ENCODE measurements at regions not wholly inside any gene's neighbourhood (a gene's known extent, or its start where the extent isn't known, plus 50 kb on each side); places are given as distances from the start of the nearest gene placed in this dataset.
"Not testable (repeated sequence)": the region's sequence is repeated elsewhere in the genome, so short reads cannot be mapped to it uniquely, and the experiment has no call there.

DNA sequence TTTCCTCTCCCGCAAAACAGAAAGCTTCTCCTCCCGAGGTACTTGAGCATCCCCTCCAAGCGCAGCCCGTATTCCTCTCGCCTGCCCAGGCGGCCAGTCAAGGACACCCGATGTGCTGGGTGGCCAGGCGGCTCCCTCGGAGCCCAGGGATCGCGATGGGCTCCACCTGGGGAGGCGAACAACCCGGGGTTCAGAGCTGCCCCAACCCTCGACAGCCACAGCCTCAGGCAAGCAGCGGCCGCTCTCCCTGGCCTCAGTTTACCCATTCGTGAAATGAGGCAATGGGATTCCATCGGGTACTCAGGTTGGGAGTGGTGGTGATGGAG is 147.4 kb downstream of the CYP26A1 start:
- DNase-seq (ENCODE audit: low read depth) = no peak

DNA sequence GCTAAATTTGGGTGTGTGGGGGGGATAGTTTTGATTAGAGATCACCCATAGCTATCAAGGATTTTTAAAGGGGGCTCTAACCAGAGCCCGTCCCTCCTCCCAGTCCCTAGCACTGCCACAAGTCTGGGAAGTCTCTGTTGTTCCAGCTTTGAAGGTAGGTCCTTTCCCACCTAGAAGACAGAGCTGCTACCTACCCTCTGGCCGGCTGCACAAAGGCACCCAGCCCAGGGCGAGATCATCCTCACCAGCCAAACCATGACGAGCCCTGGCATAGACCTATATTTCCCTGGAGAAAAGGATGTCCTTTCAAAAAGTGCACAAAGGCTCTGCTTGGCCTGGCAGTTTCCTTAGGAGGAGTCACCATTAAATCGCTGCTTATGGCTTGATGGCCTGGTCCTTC is 147.8 kb downstream of the CYP26A1 start:
- DNase-seq (ENCODE audit: low read depth) = no peak

DNA sequence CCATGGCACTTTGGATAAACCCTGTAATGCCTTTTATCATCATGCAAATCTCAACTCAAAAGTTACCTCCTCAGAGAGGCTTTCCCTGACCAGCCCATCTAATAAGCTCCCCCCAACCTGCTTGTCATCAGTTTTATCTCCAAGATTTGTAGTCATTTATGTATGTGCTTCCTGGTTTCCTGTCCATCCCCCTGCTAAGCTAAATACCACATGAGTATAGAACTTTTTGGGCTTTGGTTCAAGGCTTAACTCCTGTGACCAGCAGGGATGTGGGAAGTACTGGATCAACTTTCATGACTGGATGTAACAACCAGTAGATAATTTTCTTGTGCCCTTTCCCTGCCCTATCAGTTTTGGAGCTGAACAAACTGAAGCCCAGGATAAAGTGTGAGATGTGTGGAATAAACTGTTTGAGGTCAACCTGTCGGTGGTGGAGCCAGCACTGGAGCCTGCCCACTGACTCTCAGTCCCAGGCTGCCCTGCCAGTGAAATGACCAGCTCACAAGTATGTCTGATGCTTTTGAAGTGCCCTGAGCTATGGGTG is 148.6 kb downstream of the CYP26A1 start:
- no peak for DNase-seq (ENCODE audit: low read depth)

DNA sequence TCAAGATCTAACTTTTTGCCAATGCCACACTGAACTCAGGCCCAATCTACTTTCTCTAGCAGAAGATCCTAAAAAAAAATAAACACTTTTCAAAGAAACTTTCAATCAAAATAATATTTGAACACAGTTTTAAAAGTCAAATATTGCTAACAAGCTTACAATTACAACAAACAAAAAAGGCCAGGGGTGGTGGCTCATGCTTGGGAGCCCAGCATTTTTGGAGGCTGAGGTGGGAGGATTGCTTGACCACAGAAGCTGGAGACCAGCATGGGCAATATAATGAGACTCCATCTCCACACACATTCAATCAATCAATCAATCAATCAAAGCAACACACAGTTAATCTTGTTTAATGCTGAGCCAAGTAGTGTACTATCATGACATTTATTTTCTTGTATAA is 149.2 kb downstream of the CYP26A1 start:
- DNase-seq (ENCODE audit: low read depth) = no peak

DNA sequence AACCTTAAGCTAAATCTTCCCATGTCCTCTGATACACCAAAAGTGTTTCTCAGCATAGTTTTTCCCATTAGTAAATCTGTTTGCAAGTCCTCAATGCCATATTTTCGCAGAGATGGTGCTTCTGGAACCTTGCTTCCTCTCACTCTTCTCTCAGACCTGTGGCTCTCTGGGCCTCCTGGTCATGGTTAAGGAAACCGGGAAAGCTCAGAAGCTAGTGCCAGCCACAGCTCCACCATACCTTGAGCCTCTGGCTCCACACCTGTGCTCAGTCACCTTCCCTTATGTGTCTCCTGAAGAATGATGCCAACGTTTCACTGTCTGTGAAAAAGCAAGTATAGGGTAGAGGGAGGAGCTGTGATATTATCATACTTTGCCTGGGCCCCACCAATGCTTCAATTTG is 149.6 kb downstream of the CYP26A1 start:
- DNase-seq (ENCODE audit: low read depth) = no peak

DNA sequence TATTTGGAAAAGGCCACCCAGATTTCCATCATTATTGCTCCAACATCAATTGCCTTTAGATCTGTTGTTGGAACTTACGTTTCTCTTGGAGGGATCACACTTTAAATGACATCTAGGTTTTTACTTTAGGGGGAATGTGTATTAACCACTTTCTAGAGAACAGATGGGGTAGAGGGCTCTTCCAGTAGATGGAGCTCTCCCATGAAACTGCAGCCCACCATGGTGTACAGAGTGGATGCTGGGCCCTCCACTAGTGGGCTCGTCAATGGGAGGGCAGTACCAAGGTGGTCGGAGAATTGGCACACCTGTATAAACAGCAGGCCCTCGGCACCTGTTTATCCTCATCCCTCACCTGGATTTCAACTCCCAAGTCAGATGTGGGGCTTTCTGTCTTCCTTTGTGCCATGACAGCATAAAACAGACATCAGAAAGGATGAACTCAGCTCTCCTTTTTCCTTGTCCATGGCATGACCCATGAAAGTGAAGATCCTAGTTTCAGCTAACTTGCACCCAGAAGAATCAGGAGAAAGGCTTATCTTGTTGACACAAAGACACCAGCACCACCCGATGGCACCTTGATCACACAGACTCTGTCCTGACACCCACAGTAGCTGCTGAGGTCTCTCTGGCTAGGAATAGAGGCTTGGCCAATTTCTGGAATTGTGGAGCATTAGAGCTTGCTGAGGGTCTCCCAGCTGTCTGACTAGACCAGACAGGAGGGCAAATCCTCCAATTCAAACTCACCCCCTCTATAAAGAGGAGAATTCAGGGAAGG is 150.5 kb downstream of the CYP26A1 start:
- no peak for DNase-seq (ENCODE audit: low read depth)

DNA sequence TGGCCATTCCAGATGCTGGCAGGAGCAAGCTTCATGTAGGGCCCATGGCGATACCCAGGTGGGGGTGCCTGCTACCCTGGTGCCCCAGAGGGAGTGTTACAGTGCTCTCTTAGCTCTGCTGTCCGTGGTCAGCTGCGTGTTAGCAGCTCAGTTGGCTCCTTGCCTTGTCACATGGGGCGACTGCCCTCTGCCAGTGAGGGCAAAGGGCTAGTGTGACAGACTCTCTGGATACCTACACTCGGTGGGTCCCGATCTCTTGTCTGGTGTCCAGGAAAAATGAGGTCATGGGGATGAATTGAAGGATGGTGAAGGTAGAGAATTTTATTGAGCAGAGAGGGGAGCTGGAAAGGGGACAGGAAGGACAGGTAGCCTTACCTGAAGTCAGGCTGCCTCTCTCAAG is 152.2 kb downstream of the CYP26A1 start:
- no peak for DNase-seq (ENCODE audit: low read depth)

DNA sequence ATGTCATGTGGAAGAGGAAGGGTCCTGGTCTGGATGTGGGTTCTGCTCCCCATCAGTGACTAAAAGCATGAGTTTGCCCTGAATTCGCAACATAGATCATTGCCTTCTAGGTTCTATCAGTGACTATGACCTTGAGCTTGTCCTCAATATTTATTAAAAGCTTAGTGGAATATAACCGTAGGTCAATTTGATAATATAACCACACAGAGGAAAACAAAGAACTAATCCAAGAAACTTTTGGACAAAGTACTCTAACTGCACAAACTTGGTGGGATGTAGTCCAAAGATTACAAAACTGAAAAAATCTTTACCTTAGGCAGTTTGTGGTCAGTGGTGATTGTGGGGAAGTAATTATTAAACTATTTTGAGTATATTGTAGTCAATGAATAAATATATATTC is 152.9 kb downstream of the CYP26A1 start:
- DNase-seq (ENCODE audit: low read depth) = no peak

DNA sequence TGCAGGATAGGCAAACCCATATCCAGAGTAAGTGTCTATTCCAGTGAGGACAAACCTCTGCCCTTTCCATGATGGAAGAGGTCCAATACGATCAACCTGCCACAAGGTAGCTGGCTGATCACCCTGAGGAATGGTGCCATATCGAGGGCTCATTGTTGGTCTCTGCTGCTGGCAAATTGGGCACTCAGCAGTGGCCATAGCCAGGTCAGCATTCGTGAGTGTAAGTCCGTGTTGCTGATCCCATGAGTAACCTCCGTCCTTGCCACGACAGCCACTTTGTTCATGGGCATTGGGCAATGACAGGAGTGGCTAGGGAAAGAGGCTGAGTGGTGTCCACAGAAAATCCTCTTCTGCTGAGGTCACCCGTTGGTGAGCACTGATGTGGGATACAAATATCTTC is 156.9 kb downstream of the CYP26A1 start:
- DNase-seq (ENCODE audit: low read depth) = not testable (repeated sequence)

DNA sequence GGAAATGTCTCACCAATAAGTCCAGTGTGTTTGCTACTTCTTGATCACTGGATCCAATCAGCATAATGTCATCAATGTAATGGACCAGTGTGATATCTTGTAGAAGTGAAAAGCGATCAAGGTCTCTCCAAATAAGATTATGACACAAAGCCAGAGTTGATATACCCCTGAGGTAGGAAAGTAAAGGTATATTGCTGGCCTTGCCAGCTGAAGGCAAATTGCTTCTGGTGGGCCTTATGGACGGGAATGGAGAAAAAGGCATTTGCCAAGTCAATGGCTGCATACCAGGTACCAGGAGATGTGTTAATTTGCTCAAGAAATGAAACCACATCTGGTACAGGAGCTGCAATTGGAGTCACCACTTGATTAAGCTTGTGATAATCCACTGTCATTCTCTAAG is 158.5 kb downstream of the CYP26A1 start:
- not testable (repeated sequence) for DNase-seq (ENCODE audit: low read depth)

DNA sequence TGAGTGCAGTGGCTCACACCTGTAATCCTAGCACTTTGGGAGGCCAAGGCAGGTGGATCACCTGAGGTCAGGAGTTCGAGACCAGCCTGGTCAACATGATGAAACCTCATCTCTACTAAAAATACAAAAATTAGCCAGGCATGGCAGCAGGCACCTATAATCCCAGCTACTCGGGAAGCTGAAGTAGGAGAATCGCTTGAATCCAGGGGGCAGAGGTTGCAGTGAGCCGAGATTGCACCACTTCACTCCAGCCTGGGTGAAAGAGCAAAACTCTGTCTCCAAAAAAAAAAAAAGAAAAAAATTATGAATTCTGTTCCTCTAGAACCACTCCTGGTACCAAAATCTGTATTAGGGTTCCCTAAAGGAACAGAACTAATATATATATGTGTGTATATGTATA is 161.2 kb downstream of the CYP26A1 start:
- not testable (repeated sequence) for DNase-seq (ENCODE audit: low read depth)

DNA sequence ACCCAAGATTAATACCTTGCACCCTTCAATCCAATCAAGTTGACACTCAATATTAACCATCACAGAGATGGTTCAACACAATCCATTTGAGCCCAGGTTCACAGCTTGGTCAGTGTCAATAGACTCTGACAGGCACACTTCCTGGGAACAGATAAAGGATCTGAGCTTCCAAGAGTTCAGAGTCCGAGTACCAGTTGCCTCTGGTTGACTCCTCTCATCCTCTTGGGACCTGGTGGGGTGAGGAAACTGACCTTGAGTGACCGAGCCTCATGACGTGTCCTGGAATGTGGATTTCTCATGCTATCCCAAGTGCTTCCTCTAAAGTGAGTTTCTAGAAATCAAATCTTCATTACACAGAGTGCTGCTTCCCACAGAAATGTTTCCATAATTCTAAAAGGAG is 162.0 kb downstream of the CYP26A1 start:
- no peak for DNase-seq (ENCODE audit: low read depth)

DNA sequence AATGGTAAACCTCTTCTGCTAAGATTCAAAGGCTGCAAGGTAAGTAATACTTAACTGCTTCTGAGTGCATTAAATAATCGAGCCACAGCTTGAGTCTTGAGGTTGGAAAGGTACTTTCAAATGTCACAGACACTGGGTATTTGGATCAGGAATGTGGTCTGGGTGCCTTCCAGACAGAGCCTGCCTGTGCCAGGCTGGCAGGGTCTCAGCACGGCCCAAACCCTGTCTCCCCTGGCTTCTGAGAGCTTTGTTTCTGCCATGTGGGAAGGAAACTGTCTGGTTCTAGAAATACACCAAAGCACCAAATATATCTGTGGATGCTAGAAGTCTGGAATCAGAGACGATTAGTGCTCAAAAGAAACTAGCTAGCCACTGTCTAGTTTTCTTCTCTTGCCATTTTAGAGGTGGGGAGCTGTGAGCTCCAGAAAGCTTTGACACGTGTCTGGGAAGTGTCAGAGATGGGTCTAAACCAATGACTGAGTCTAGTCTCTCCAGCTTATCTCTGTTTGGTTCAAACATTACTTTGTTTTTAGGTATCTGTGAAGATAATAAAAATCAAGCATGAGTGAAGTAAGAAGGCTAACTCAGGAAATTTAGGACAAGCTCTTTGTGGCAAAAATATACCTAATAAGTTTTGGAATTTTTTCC is 162.8 kb downstream of the CYP26A1 start:
- DNase-seq (ENCODE audit: low read depth) = no peak

DNA sequence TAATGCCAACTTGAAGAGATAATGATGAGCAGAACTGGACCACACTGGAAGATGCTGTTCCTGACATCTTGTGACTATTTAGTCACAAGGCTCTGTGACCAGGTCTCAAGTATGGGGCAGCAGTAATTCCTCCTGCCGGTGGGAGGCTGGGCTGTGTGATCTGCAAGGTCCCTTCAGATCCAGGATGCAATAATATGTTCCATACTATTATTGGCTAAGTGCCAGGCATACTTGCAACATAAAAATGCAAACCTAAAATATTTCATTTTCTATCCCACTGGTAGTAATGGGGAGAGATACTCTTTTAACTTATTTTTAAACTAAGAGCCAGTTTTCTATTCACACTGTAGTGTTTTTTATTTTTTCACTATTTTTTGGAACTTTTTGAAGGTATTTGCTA is 171.5 kb downstream of the CYP26A1 start:
- no peak for DNase-seq (ENCODE audit: low read depth)

DNA sequence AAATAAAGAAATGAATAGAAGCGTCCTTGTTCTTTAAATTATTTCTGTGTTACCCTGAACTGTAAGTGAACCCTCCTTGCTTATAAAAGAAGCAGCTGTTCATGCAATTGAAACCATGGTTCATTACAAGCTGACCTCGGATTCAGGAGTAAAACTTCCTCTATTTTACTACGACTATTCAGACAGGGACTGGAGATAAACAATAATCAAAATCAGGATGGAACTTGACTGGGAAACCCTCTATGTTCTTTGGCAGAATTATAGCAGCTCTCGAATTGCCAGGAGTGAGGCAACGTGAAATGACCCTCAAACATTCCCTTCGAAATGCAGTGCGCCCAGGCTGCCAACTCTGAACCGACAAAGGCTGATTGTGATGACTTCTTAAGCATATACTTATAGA is 172.1 kb downstream of the CYP26A1 start:
- no peak for DNase-seq (ENCODE audit: low read depth)

DNA sequence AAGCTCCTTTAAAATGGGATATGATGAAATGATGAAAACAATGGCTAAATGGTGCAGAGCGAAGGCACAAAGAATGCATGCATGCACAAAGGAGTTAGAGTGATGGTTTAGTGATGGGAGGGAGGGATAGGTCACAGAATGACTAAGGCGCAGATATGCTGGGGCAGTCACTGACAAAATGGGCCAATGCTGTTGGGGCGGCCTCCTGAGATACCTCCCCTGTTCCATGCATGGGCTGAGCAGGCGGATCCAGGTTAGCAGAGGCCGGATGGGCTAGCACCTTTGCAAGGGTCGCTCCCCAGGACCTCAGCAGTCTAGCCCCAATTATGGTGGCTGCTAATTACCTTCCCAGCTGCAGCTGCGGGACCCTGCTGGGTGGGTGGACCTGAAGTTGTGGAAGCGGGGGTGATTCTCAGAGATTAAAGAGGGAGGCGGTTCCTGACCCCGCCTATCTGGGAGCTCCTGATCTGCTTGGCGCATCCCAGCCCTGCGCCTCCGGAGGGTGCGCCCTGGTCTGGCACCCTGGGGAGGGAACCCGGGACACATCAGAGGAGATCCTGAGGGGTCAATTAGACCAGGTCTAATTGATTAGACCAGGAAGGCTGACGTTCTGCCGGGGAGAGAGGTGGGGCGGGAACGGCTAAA is 175.0 kb downstream of the CYP26A1 start:
- DNase-seq (ENCODE audit: low read depth) = no peak

DNA sequence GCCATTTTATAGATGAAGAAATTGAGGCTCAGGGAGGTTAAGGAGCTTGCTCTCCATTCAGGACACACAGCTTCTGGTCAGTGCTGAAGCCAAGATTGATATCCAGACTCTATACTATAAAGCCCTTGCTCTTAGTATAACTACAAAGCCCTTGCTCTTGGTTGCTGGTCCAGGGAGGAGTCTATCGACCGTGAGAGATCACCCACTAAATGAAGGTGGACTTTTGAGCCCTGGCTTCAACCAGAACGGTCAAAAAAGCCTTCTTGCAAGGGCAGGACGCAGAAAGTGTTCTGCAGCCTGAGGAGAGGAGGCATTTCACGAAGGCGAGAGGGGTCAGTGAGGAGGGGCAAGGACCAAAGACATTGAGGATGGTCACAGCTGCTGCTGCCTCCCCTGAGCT is 176.3 kb downstream of the CYP26A1 start:
- DNase-seq (ENCODE audit: low read depth) = no peak

DNA sequence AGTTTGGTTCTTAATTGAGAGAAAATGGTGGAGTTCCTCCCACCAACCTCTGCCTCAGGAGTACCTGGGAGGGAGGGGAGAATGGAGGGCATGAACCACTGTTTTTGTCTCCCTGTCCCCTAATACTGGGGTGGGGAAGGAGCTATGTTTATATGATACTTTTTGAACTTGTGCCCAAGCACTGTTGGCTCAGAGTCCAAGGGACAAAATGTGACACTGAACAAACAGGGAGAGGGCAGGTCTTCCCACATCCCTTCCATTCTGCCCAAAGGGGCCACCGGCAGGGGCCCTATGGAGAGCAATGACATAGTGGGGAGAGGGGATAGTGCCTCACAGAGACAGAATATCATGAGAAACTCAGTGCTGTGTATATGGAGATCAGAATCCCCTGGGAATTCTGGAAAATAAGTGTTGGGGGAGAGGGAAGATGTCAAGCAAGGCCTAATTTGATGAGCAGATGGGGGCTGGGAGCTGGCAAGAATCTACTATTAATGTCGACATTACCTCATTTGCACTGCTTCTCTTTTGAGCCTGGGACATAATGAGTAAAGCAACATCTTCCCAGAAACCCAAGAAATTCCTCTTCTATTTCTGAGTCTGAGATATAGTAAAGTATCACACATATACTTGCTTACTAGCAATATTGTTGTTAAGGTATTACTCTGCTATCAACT is 180.6 kb downstream of the CYP26A1 start:
- DNase-seq (ENCODE audit: low read depth) = no peak

DNA sequence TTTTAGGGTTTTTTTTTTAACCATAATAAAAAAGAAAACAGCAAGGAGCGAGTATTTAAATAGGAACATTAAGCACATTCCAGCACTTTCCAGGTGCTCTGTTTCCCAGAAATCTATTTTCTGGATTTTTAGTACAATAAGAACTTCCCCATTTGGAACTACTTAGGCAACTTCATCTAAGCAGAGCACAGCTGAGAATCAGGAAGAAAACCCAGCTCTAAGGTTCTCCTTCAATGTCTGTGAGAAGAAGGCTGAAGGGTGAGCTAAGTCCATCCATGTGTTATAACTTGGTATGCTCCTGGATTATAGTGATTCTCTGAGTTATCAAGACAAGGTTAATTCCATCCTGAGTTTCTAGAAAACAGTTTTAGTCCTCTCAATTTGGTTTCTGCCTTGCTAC is 181.9 kb downstream of the CYP26A1 start:
- DNase-seq (ENCODE audit: low read depth) = no peak

Measured in non-pigmented ciliary epithelial cell (primary cell).